Activated T-cell treated with anti-CD3 and anti-CD28 coated beads, Interleukin-2, amount 50 U/mL, for 1 hour (primary cell): ENCODE measurements at regions not wholly inside any gene's neighbourhood (a gene's known extent, or its start where the extent isn't known, plus 50 kb on each side); places are given as distances from the start of the nearest gene placed in this dataset.

Source experiments
- DNase-seq: peaks from one replicate; pipeline ENCODE4 v3.0.0-alpha.2; 2020

GRCh38 chr22:27534720-27535125 is 266.8 kb downstream of the MN1 start:
- no peak for DNase-seq

DNA sequence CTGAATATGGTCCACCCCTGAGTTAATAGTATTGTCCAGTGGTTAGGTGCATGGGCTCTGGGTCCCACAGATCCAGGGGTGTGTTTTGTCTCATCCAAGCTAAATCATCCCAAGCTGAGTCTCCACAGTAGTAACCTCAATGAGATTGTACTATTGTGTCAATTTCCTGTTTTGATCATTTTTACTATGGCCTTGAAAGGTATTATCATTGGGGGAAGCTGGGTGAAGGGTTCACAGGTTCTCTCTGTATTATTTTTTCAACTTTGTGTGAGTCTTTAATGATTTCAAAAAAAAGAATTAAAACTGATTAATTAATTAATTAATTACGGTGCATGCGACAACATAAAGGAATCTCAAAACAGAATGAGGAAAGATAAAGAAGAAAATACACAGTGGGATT is 266.1 kb downstream of the MN1 start:
- no peak for DNase-seq

DNA sequence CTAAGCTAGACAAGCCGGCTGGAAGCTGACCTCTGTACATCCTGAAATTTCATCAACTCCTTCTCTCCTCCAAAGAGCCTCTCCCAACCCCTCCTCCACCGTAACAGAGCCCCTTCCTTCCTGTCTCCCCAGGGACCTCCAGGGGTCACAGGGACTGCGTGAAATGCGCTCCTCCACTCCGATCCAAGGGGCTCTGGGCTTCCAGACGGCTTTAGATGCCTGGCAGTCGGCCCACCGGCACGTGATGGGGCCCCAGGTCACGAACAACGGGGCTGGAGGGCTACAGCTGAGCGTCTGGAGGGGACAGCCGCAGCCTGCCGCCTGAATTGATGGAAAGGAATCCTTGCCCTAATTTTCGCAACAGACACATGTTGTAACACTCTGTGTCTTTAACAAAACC is 264.1 kb downstream of the MN1 start:
- DNase-seq, result no peak

DNA sequence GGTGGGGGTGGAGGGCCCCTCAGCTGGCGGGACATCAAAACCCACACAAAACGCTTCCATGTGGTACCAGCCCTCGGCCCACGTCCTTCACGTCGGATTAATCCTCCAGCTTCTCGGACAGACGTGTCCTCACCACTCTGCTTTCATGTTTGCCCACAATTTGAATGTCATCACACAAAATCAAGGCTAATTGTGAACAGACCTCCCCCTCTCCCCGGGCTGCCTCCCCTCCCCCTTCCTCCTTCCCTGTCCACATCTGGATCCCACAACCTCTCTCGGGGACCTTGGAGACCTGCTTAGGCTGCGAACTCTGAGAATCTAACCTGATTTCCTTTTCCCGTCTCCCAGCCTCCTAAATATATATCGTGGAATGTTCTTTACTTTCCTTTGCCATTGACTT is 262.9 kb downstream of the MN1 start:
- DNase-seq, result no peak

GRCh38 chr22:27540247-27540646 is 261.3 kb downstream of the MN1 start:
- no peak for DNase-seq

- no peak for DNase-seq
Measured at GRCh38 chr22:27540656-27541396, 260.7 kb downstream of the MN1 start.

GRCh38 chr22:27541836-27542235 is 259.7 kb downstream of the MN1 start:
- no peak for DNase-seq

DNA sequence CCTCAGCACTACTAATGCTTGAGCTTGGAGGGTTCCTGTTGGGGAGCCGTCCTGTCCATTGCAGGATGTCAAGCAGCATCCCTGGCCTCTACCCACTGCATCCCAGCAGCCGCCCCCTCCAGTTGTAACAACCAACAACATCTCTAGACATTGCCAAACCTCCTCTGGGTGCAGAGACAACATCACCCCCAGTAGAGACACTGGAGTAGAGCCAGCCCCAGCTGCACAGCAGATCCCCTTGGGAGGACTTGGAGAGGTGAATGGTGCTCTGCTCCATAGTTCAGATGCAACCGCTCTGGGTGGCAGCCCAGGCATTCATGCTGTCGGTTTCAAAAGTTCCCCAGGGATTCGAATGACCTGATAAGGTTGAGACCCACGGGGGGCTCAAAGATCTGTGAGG is 259.0 kb downstream of the MN1 start:
- DNase-seq, result no peak

DNA sequence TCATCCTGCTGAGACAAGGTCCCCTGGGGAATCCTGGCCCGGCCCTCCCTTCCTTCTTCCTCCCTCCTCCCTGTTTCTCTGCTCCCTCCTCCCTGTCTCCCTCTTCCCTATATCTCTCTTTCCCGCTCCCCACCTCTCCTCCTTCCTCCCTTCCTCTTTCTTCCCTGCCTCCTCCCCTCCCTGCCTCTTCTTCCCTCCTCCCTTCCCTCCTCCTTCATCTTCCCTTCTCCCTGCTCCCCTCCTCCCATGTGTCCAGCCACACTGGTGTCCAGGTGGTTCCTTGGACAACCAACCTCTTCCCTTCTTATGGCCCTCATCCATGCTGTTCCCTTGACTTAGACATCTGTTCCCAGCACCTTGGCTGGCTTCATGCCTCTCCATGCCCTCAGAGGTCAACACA is 258.1 kb downstream of the MN1 start:
- no peak for DNase-seq

GRCh38 chr22:27545085-27545484 is 256.5 kb downstream of the MN1 start:
- DNase-seq, result no peak

DNA sequence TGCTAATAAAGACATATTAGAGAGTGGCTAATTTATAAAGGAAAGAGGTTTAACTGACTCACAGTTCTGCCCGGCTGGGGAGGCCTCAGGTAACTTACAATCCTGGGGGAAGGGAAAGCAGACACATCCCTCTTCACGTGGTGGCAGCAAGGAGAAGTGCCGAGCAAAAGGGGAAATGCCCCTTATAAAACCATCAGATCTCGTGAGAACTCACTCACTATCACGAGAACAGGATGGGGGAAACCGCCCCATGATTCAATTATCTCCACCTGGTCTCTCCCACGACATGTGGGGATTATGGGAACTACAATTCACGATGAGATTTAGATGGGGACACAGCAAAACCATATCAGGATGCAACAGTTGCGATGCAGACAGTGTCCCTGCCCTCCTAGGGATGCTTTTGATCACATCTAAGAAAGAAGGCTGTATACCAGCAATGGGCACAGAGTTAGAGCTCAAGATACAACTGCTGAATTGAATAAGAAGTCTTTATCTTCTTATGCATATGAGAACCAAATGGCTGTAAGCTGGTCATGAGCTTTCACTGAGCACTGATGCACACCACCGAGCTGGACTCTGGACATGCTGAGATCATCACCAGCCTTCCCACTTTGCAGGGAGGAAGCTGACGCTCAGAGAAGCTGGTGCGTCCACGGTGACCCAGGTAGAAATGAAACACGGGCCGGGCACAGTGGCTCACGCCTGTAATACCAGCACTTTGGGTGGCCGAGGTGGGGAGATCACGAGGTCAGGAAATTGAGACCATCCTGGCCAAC is 255.2 kb downstream of the MN1 start:
- no peak for DNase-seq

DNA sequence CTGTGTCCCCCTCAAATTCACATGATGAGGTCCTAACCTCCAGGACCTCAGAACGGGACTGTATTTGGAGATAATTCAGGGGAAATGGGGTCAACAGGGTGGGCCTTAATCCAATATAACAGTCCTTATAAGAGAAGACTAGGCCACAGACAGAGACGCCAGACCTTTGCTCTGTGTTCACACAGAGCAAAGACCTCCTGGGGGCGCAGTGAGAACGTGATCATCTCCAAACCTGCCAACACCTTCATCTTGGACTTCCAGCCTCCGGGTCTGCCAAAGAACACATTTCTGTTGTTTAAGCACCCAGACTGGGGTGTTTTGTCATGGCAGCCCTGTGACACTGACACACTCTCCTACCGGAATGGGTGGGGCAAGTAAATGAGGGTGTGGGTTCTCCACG is 250.2 kb downstream of the MN1 start:
- DNase-seq, result no peak

GRCh38 chr22:27552176-27552575 is 249.4 kb downstream of the MN1 start:
- no peak for DNase-seq

DNA sequence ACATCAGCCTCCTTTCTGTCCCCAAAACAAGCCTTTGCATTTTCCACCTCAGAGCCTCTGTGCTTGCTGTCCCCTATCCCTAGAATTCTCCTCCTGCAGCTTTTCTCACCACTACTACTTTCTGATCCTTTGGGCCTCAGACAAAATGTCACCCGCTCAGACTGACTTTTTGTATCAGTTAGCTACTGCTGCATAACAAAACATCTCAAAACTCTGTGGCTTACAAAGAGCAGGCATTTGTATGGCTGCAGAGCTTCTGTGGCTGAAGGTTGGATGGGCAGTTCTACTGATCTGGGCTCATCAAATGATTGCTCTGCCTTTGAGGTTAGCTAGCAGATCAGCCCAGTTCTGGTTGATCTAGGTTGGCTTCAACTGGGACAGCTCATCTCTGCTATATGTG is 248.7 kb downstream of the MN1 start:
- no peak for DNase-seq

DNA sequence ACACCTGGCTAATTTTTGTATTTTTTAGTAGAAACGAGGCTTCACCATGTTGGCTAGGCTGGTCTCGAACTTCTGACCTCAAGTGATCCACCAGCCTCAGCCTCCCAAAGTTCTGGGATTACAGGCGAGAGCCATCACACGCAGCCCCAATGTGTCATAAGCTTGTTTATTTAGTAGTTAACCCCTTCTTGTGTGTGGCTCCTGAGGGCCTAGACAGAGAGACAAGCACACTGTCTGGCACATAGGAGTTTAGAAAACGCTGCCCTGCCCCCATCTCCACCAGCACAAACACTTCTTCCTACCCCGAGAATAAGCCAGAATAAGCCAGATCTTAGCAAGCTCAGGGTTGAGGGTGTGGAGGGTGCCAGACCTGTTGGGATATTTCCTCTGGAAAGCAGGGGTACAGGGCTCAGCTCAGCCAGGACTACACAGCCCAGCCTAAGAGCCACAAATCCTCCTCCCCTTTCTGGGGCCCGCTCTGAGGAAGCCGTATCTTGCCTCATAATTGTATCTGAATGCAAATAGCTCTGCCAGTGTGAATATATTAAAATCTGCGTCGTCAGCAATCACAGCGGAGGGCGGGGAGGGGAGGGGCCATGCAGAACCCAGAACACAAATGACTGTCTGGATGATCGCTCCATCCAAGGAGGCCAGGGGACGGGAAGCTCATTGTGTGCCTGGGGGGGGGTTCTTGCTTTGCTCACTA is 247.3 kb downstream of the MN1 start:
- DNase-seq, result no peak

- no peak for DNase-seq
Measured at GRCh38 chr22:27554841-27555456, 246.6 kb downstream of the MN1 start.

GRCh38 chr22:27556371-27556770 is 245.2 kb downstream of the MN1 start:
- DNase-seq, result no peak

DNA sequence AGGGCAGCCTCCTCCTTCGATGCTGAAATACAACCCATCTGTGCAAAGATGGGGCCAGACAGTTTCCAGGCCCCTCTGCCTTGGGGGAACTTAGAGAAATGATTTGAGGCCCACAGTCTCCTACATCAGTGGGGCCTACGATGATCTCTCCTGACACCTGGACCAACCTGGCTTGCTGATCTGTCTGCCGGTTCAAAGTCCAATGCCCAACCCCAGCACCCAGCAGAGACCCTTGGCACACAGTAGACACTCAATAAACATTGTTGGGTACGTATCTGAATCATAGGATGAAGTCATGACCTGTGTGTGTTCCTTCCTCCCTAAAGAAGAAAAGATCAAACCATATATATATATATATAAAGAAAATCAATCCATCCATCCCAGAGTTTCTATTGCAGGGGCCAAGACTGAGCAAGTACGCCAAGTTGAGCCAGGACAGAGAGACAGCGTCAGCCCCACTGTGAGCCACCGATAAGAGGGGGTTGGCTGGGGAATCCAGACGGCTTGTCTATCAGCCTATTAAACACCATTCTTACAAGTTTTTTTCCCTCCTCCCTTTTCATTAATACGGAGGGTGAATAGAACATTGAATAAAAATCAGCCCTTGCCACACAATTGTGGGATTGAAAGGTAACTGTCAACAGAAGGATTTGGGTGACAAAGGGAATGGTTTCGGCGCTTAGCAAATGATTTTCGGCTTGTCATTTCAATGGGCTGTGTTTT is 244.1 kb downstream of the MN1 start:
- DNase-seq, result no peak

GRCh38 chr22:27558658-27559371 is 242.7 kb downstream of the MN1 start:
- DNase-seq, result no peak

DNA sequence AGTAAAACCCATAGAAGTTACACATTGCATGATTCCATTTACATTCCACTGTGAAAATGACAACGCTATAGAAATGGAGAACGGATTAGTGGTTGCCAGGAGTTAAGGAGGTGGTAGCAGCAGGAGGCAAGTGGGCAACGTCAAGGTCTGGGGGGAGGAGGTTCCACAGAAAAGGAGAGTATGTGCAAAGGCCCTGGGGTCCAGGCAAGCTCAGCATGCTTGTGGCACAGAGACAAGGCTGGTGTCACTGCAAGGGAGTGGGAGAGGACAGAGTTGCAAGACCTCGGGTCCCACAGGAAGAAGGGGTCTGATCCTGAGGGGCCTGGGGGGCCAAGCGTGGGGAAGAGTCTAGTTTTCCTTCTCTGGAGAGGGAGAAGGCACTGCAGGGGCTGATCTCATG is 240.8 kb downstream of the MN1 start:
- no peak for DNase-seq

GRCh38 chr22:27561286-27561904 is 240.2 kb downstream of the MN1 start:
- no peak for DNase-seq

DNA sequence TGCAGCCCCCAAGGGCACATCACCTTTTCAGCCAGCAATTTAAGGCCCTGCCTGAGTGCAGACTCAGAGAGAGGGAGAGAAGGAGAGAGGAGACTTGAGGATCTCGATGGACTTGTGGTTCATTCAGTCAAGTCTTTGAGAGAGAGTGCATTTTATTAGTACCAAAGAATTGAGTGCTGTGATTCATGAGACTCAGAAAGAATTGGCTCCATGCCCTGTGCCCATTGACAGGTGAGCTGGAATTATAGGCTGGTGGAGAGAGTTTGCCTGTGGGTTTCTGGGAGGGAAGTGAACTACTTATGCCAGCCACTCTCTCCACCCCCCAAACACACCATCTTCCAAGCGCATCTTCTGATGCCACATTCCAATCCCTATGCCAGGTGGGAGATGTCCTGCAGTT is 236.8 kb downstream of the MN1 start:
- DNase-seq, result no peak
